Neural crest cell (in vitro differentiated cells): ENCODE measurements at regions not wholly inside any gene's neighbourhood (a gene's known extent, or its start where the extent isn't known, plus 50 kb on each side); places are given as distances from the start of the nearest gene placed in this dataset.

ENCODE experiments used
- DNase-seq: peaks from one replicate; pipeline ENCODE4 v3.0.0; 2021; ENCODE audit warnings: low read depth, mixed read lengths, low spot score
- H3K27ac Mint-ChIP-seq: one replicate; pipeline ENCODE4 v1.8.0; 2021; ENCODE audit warnings: mild to moderate bottlenecking, mixed read lengths; ENCODE audit not compliant: unreplicated experiment
- H3K27me3 Mint-ChIP-seq: 2 replicates; pipeline ENCODE4 v1.8.0; 2021; ENCODE audit warnings: low read depth, mild to moderate bottlenecking, mixed read lengths
- H3K36me3 Mint-ChIP-seq: 2 replicates; pipeline ENCODE4 v1.8.0; 2021; ENCODE audit warnings: low read depth, mild to moderate bottlenecking, mixed read lengths
- H3K4me1 Mint-ChIP-seq: 2 replicates; pipeline ENCODE4 v1.8.0; 2021; ENCODE audit warnings: mixed read lengths
- H3K4me3 Mint-ChIP-seq: one replicate; pipeline ENCODE4 v1.8.0; 2021; ENCODE audit warnings: mild to moderate bottlenecking, mixed read lengths
- H3K9me3 Mint-ChIP-seq: 2 replicates; pipeline ENCODE4 v1.8.0; 2021; ENCODE audit warnings: mixed read lengths
- CTCF ChIP-seq: fragments of 200-600 bp; sonication (generic); conservative IDR thresholded peaks from 2 replicates; pipeline ENCODE4 v1.5.0; 2021; ENCODE audit warnings: antibody characterized with exemption, mild to moderate bottlenecking

DNA sequence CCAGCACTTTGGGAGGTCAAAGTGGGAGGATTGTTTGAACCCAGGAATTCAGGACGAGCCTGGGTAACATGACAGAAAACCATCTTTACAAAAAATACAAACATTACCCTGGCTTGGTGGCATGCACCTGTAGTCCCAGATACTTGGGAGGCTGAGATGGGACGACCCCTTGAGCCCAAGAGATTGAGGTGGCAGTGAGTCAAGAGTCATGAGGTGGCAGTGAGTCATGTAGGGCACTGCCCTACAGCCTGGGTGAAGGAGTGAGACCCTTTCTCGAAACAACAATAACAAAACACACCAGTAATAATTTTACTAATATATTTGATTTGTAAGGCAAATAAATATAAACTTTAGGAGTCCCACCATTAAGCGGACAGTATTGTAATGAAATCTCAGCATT, 1906.2 kb downstream of the NCAM2 start:
- no peaks in the 10 kb centered on the region for H3K4me1 Mint-ChIP-seq

DNA sequence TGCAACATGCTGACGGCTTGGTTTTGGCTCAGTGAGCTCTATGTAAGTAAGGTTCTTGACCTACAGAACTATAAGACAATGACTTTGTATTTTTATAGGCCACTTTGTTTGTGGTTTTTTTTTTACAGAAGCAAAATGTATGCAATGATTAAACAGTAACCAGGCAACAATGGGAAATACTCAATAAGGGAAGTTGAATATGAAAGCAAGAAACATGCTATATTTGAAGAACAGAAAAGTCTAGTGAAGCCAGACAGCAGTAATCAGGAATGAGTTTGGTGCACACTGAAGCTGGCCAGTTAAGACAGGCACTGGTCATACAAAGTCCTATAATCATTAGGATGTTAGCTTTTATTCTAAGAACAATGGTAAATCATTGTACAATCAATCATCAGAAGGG, 1926.8 kb downstream of the NCAM2 start:
- no peaks in the 10 kb centered on the region for H3K4me1 Mint-ChIP-seq
- no peak for TF ChIP-seq CTCF
- no peaks in the 10 kb centered on the region for H3K36me3 Mint-ChIP-seq
- no peaks in the 10 kb centered on the region for H3K27me3 Mint-ChIP-seq
- no peak overlapping the region for H3K4me3 Mint-ChIP-seq
- no peaks in the 10 kb centered on the region for H3K9me3 Mint-ChIP-seq
- no peak overlapping the region for H3K27ac Mint-ChIP-seq
- no peak for DNase-seq

More for the DNA sequence above, 1906.2 kb downstream of the NCAM2 start:
- TF ChIP-seq CTCF = no peak
- Mint-ChIP-seq H3K36me3 (no peaks in the 10 kb centered on the region), H3K4me3 (no peak overlapping the region), H3K27ac (no peak overlapping the region), H3K9me3 (no peaks in the 10 kb centered on the region), H3K27me3 (no peaks in the 10 kb centered on the region)
- no peak for DNase-seq

DNA sequence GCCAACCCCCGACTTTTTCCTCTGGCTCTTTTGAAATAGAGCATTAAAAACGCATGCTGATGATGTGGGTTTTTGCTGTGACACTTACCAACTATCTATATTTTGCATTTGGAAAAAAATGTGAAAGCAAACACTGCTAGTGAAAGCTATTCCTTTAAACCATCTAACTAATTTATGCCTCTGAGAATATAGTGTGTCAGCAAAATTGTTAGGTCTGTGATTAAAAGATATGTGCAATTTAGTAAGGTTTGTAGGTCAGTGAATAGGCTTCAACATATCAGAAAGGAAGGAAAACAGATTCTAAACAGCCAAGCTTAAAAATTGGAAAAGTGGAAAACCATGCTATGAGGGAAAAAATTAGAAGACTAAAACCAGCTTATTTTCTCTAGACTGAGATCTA, 1929.3 kb downstream of the NCAM2 start:
- no peak for TF ChIP-seq CTCF
- Mint-ChIP-seq H3K9me3 (no peaks in the 10 kb centered on the region), H3K36me3 (no peaks in the 10 kb centered on the region), H3K4me1 (no peaks in the 10 kb centered on the region), H3K27me3 (no peaks in the 10 kb centered on the region), H3K27ac (no peak overlapping the region), H3K4me3 (no peak overlapping the region)
- DNase-seq = no peak

DNA sequence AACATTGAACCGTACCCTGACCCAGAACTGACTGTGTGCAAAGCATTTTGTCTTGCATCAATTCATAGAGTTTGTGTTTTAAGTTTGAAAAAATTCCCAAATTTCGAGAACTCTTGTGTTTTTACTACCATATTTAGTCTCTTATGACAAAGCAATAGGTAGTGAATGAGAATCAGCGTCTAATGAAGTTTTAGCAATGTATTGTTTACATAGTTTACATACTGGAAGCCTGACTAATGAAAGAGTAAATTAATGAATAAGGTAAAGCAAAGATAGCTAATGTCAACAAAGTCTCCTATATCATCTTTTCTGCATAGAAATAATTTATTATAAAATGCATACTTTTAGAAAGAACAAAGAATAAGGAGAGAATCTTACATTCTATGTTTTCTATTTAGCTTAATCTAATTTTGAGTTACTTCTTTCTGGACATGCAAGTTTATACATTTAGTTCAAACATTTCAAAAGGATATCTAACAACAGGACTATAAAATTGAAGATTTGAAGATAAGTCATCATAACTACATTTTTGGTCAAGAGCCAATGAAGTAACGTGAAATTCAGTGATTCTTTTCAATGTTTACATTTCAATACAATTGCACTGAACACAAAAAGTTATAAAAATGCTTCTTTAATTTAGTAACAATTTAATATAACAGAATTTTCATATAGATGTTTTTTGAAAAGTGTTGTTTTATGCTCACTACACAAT, 1943.7 kb downstream of the NCAM2 start:
- Mint-ChIP-seq H3K27ac (no peak overlapping the region), H3K9me3 (no peaks in the 10 kb centered on the region), H3K4me1 (no peaks in the 10 kb centered on the region), H3K27me3 (no peaks in the 10 kb centered on the region), H3K36me3 (no peaks in the 10 kb centered on the region), H3K4me3 (no peak overlapping the region)
- DNase-seq = no peak
- TF ChIP-seq CTCF = no peak

GRCh38 chr21:22955559-22955958, 1957.3 kb downstream of the NCAM2 start:
- no peak for TF ChIP-seq CTCF
- no peaks in the 10 kb centered on the region for H3K4me1 Mint-ChIP-seq
- peaks cover 4% of the 10 kb centered on the region for H3K9me3 Mint-ChIP-seq
- no peaks in the 10 kb centered on the region for H3K27me3 Mint-ChIP-seq
- H3K27ac Mint-ChIP-seq = no peak overlapping the region
- DNase-seq = no peak
- H3K4me3 Mint-ChIP-seq = no peak overlapping the region
- no peaks in the 10 kb centered on the region for H3K36me3 Mint-ChIP-seq
